CD14-positive monocyte (primary cell): ENCODE measurements at regions not wholly inside any gene's neighbourhood (a gene's known extent, or its start where the extent isn't known, plus 50 kb on each side); places are given as distances from the start of the nearest gene placed in this dataset.
A peak's percentile ranks its signal among the peaks of the same experiment; 100 is the strongest.

Source experiments
- DNase-seq, 3 donors: peaks; one replicate each; pipeline ENCODE4 v3.0.0-alpha.2; 2011 to 2022
- H2AFZ ChIP-seq: 2 replicates; pipeline ENCODE4 v1.6.0; 2012; ENCODE audit warnings: mild to moderate bottlenecking, low read depth, low read length, inconsistent platforms; ENCODE audit not compliant: insufficient read depth, poor library complexity, severe bottlenecking
- H3K27ac ChIP-seq, 2 donors: 1 replicate in 1 of 2; 2 replicates in 1 of 2; pipeline ENCODE4 v1.5.1; 2012 to 2013; ENCODE audit warnings: low read length in 2 of 2, control low read depth in 1 of 2, inconsistent platforms in 1 of 2, low read depth in 1 of 2, mild to moderate bottlenecking in 1 of 2
- H3K27me3 ChIP-seq, 2 donors: one replicate each; pipeline versions ENCODE4 v1.6.0 to v1.6.1; 2011 to 2013; ENCODE audit warnings: low read length in 2 of 2; ENCODE audit not compliant: control insufficient read depth in 2 of 2, insufficient read depth in 2 of 2
- H3K36me3 ChIP-seq, 2 donors: replicated peaks in 1 of 2; 1 replicate in 1 of 2; 2 replicates in 1 of 2; pipeline versions ENCODE4 v1.5.1 to v1.6.1; 2012 to 2013; ENCODE audit warnings: low read length in 2 of 2, control low read depth in 1 of 2, inconsistent platforms in 1 of 2, mild to moderate bottlenecking in 1 of 2; ENCODE audit not compliant: insufficient read depth in 2 of 2, control insufficient read depth in 1 of 2
- H3K4me1 ChIP-seq, 2 donors: 1 replicate in 1 of 2; 2 replicates in 1 of 2; pipeline versions ENCODE4 v1.5.1 to v1.6.1; 2012 to 2013; ENCODE audit warnings: low read length in 2 of 2, control low read depth in 1 of 2, inconsistent platforms in 1 of 2, mild to moderate bottlenecking in 1 of 2, moderate library complexity in 1 of 2; ENCODE audit not compliant: insufficient read depth in 2 of 2, control insufficient read depth in 1 of 2
- H3K4me2 ChIP-seq: replicated peaks from 2 replicates; pipeline ENCODE3; 2012; ENCODE audit warnings: low read length, moderate library complexity, mild to moderate bottlenecking; ENCODE audit not compliant: poor library complexity, severe bottlenecking; ENCODE audit errors: extremely low read depth
- H3K4me3 ChIP-seq, 3 experiments: fragments of 200-600 bp in 1 of 3; sonication (generic) in 1 of 3; replicated peaks in 1 of 3; 1 replicate in 2 of 3; 2 replicates in 1 of 3; pipeline ENCODE4 v1.5.1; 2011 to 2013; ENCODE audit warnings: low read length in 3 of 3, mild to moderate bottlenecking in 3 of 3, control low read depth in 2 of 3, low read depth in 2 of 3, inconsistent platforms in 1 of 3, moderate library complexity in 1 of 3
- H3K79me2 ChIP-seq: 2 replicates; pipeline ENCODE4 v1.6.0; 2012; ENCODE audit warnings: mild to moderate bottlenecking, control low read depth, inconsistent platforms, low read length, moderate library complexity; ENCODE audit not compliant: insufficient read depth
- H3K9ac ChIP-seq: 2 replicates; pipeline ENCODE4 v1.6.0; 2017; ENCODE audit warnings: low read length, mild to moderate bottlenecking; ENCODE audit not compliant: insufficient read depth, poor library complexity, severe bottlenecking
- H3K9me3 ChIP-seq, 2 donors: replicated peaks in 1 of 2; 1 replicate in 1 of 2; 2 replicates in 1 of 2; pipeline versions ENCODE4 v1.5.1 to v1.6.1; 2012 to 2013; ENCODE audit warnings: low read length in 2 of 2, control low read depth in 1 of 2; ENCODE audit not compliant: control insufficient read depth in 1 of 2, insufficient read depth in 1 of 2
- H4K20me1 ChIP-seq: 2 replicates; pipeline ENCODE4 v1.6.0; 2012; ENCODE audit warnings: mild to moderate bottlenecking, low read length, control low read depth, moderate library complexity; ENCODE audit not compliant: insufficient read depth
- H3K27ac Mint-ChIP-seq, 7 donors: one replicate each; pipeline ENCODE4 v1.8.0; 2020; ENCODE audit warnings: mild to moderate bottlenecking in 7 of 7, mixed read lengths in 7 of 7, moderate library complexity in 6 of 7, inconsistent platforms in 2 of 7
- H3K27me3 Mint-ChIP-seq, 3 donors: one replicate each; pipeline ENCODE4 v1.8.0; 2021 to 2022; ENCODE audit warnings: low read depth in 3 of 3, mild to moderate bottlenecking in 3 of 3, mixed read lengths in 3 of 3, moderate library complexity in 3 of 3, inconsistent platforms in 1 of 3
- H3K36me3 Mint-ChIP-seq, 2 donors: one replicate each; pipeline ENCODE4 v1.8.0; 2020; ENCODE audit warnings: mixed read lengths in 2 of 2, inconsistent platforms in 1 of 2, mild to moderate bottlenecking in 1 of 2
- H3K4me1 Mint-ChIP-seq: one replicate; pipeline ENCODE4 v1.8.0; 2020; ENCODE audit warnings: mild to moderate bottlenecking, mixed read lengths
- H3K4me3 Mint-ChIP-seq, 2 donors: one replicate each; pipeline ENCODE4 v1.8.0; 2020; ENCODE audit warnings: mild to moderate bottlenecking in 2 of 2, mixed read lengths in 2 of 2, moderate library complexity in 1 of 2
- H3K9me3 Mint-ChIP-seq, 7 donors: one replicate each; pipeline ENCODE4 v1.8.0; 2020 to 2022; ENCODE audit warnings: mixed read lengths in 7 of 7, mild to moderate bottlenecking in 6 of 7, moderate library complexity in 6 of 7, inconsistent platforms in 2 of 7
- WGBS: methylation state at CpG from one replicate; pipeline ENCODE4 v1.1.5; 2013; ENCODE audit warnings: missing lambda C conversion rate; ENCODE audit not compliant: insufficient coverage; 5-methylcytosine and 5-hydroxymethylcytosine counted together
- intact Hi-C, 2 donors: fragments of 100-400 bp; cut with micrococcal nuclease; formaldehyde crosslinking; loops; one replicate each; pipeline versions ENCODE4 v1.15.0 to v1.15.1; 2023
- TF ChIP-seq, protein P1 (sequence below): fragments of 200-600 bp; IDR thresholded peaks from one replicate; pipeline ENCODE4 v1.8.0; 2022; ENCODE audit warnings: antibody characterized with exemption, mild to moderate bottlenecking

GRCh38 chrX:95484781-95485180, 1199.9 kb upstream of the DIAPH2 start:
- intact Hi-C loops: no loop called here
- Histone ChIP-seq H2AFZ (no peak overlapping the region), H3K4me1 (no peaks in the 10 kb centered on the region), H4K20me1 (no peaks in the 10 kb centered on the region), H3K36me3 (no peaks in the 10 kb centered on the region), H3K4me2 (no peak overlapping the region), H3K9me3 (no peaks in the 10 kb centered on the region), H3K27ac (no peak overlapping the region), H3K79me2 (no peaks in the 10 kb centered on the region), H3K9ac (no peak overlapping the region), H3K4me3 (no peak overlapping the region), H3K27me3 (no peaks in the 10 kb centered on the region)
- no peak for DNase-seq
- TF ChIP-seq, protein P1, sequence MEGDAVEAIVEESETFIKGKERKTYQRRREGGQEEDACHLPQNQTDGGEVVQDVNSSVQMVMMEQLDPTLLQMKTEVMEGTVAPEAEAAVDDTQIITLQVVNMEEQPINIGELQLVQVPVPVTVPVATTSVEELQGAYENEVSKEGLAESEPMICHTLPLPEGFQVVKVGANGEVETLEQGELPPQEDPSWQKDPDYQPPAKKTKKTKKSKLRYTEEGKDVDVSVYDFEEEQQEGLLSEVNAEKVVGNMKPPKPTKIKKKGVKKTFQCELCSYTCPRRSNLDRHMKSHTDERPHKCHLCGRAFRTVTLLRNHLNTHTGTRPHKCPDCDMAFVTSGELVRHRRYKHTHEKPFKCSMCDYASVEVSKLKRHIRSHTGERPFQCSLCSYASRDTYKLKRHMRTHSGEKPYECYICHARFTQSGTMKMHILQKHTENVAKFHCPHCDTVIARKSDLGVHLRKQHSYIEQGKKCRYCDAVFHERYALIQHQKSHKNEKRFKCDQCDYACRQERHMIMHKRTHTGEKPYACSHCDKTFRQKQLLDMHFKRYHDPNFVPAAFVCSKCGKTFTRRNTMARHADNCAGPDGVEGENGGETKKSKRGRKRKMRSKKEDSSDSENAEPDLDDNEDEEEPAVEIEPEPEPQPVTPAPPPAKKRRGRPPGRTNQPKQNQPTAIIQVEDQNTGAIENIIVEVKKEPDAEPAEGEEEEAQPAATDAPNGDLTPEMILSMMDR: no peak
- WGBS: 20% methylated on average over 1 of the region's 1 CpG
- Mint-ChIP-seq H3K4me3 (no peak overlapping the region), H3K4me1 (no peaks in the 10 kb centered on the region), H3K27me3 (peaks cover 0 to 2% (median 0%) of the 10 kb centered on the region in 3 donors), H3K27ac (no peak overlapping the region), H3K36me3 (no peaks in the 10 kb centered on the region), H3K9me3 (peaks cover 0 to 1% (median 0%) of the 10 kb centered on the region in 7 donors)

- intact Hi-C loops: no loop called here
- DNase-seq: no peak
- peak overlapping the region in 1 of 7 donors; percentile 20 for H3K27ac Mint-ChIP-seq
- H3K4me3 Mint-ChIP-seq: no peak overlapping the region
- Histone ChIP-seq H3K27me3 (no peaks in the 10 kb centered on the region), H4K20me1 (no peaks in the 10 kb centered on the region), H3K9ac (no peak overlapping the region), H3K36me3 (no peaks in the 10 kb centered on the region), H2AFZ (no peak overlapping the region), H3K9me3 (no peaks in the 10 kb centered on the region), H3K4me3 (no peak overlapping the region), H3K79me2 (no peaks in the 10 kb centered on the region), H3K4me2 (no peak overlapping the region), H3K4me1 (no peaks in the 10 kb centered on the region), H3K27ac (no peak overlapping the region)
- no peaks in the 10 kb centered on the region for H3K4me1 Mint-ChIP-seq
- H3K36me3 Mint-ChIP-seq: no peaks in the 10 kb centered on the region
- no peaks in the 10 kb centered on the region for H3K27me3 Mint-ChIP-seq
- H3K9me3 Mint-ChIP-seq: peaks cover 0 to 5% (median 0%) of the 10 kb centered on the region in 7 donors
- TF ChIP-seq, protein P1: no peak
These were observed 1178.9 kb upstream of the DIAPH2 start for GRCh38 chrX:95505721-95506120.
